Transverse colon (tissue), 3 donors: ENCODE measurements at regions not wholly inside any gene's neighbourhood (a gene's known extent, or its start where the extent isn't known, plus 50 kb on each side); places are given as distances from the start of the nearest gene placed in this dataset.

Source experiments
- CTCF ChIP-seq, 5 experiments: fragments of 200-600 bp in 3 of 5; fragments of 450-650 bp in 2 of 5; sonication (generic) in 3 of 5; IDR thresholded peaks; 1 replicate in 2 of 5; 2 replicates in 3 of 5; pipeline ENCODE4 v1.5.1; 2016 to 2017; ENCODE audit warnings: antibody characterized with exemption in 5 of 5, inconsistent platforms in 3 of 5, mild to moderate bottlenecking in 2 of 5, moderate library complexity in 1 of 5
- EP300 ChIP-seq: sonication (generic); formaldehyde crosslinking; IDR thresholded peaks from one replicate; pipeline ENCODE4 v1.6.1; 2017; ENCODE audit warnings: antibody characterized with exemption, low read depth
- POLR2A ChIP-seq: fragments of 450-650 bp; IDR thresholded peaks from one replicate; pipeline ENCODE4 v1.6.1; 2016; ENCODE audit warnings: antibody characterized with exemption, mild to moderate bottlenecking, moderate library complexity

GRCh38 chr17:72536788-72537187, 416.0 kb downstream of the SOX9 start:
- TF ChIP-seq POLR2A (no peak), CTCF (IDR thresholded peaks at IDR 0.05) (no peak), EP300 (no peak)
